ENCODE measurements at regions not wholly inside any gene's neighbourhood (a gene's known extent, or its start where the extent isn't known, plus 50 kb on each side); places are given as distances from the start of the nearest gene placed in this dataset.
A peak's percentile ranks its signal among the peaks of the same experiment; 100 is the strongest.

DNA sequence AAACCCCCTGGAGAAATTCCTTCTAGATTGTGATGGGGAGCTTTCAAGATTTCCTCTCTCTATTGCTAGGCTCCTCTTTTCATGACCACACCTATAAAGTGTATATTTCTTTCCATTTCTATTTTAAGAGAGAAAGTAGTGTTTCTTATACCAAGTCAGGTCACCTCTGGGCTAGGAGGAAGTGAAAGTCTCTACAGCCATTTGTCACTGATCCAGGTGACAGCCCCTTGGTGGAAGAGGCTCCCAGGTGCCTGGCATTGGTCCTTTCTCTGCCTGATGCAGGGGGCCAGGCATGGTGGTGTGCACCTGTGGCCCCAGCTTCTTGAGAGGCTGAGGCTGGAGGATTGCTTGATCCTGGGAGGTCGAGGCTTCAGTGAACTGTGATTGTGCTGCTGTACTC, 64.7 kb downstream of the DHCR7 start:
- TF ChIP-seq, protein P1, sequence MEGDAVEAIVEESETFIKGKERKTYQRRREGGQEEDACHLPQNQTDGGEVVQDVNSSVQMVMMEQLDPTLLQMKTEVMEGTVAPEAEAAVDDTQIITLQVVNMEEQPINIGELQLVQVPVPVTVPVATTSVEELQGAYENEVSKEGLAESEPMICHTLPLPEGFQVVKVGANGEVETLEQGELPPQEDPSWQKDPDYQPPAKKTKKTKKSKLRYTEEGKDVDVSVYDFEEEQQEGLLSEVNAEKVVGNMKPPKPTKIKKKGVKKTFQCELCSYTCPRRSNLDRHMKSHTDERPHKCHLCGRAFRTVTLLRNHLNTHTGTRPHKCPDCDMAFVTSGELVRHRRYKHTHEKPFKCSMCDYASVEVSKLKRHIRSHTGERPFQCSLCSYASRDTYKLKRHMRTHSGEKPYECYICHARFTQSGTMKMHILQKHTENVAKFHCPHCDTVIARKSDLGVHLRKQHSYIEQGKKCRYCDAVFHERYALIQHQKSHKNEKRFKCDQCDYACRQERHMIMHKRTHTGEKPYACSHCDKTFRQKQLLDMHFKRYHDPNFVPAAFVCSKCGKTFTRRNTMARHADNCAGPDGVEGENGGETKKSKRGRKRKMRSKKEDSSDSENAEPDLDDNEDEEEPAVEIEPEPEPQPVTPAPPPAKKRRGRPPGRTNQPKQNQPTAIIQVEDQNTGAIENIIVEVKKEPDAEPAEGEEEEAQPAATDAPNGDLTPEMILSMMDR (IDR thresholded peaks at IDR 0.05; ENCODE audit: low read depth, low read length) = no peak
- no peak overlapping the region for H3K4me3 ChIP-seq (ENCODE audit: low read depth, low read length)
- in situ Hi-C loops (cut with HindIII; ENCODE audit: low sequenced_read_pairs) = no loop called here
- no peak for DNase-seq (ENCODE audit: low read depth, low spot score)

DNA sequence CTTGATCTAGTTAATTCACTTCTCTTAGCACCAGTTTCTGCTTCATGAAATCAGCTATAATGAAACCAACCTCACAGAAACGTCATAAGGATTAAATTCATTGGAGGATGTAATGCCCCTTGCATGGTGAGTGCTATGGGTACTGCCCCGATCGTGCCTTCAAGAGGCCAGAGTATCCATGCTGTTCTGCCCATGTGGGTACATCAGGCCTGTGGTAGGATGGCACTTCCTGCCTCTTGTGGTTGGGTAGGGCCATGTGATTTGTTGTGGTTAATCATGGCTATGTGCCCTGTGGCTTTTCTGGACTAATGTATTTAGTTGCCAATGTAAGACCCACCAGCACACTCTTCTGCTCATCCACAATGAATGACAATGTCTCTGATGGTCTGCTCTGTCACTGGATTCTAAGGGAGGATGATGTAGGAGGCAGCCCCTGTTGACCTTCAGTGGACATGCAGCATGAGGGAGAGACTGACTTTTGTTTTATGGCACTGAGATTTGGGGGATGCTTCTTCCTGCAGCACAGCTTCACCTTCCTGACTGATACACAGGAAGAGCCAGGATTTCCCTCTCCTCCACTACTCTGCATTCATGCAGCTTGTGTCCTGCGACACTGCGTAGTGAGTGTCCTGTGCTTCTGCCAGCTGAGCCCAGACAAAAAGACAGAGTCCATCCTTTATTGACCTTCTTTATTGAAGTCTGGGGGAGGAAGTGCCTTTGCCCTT, 66.2 kb downstream of the DHCR7 start:
- DNase-seq (ENCODE audit: low read depth, low spot score) = no peak
- H3K4me3 ChIP-seq (ENCODE audit: low read depth, low read length) = no peak overlapping the region
- in situ Hi-C loops (cut with HindIII; ENCODE audit: low sequenced_read_pairs) = no loop called here
- TF ChIP-seq, protein P1 (IDR thresholded peaks at IDR 0.05; ENCODE audit: low read depth, low read length) = no peak

DNA sequence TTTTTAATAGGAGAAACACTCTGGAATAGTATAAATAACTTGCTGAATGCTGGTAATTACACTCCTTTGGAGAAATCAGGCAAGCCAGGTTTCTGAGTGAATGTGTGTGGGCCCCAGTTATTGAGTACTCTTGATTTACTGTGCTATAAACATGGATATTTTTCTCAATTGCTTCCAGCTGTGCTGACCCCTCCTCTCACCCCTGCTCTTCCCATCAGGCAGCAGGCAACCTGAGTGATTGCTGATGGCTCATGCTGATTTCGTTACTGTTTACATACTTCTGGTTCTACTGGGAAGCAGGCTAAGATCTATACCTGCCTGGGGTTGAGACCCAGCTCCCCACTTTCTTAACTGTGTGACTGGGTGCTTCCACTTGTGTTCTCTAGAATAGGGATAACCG, 68.5 kb downstream of the DHCR7 start:
- in situ Hi-C loops (cut with HindIII; ENCODE audit: low sequenced_read_pairs) = no loop called here
- DNase-seq (ENCODE audit: low read depth, low spot score) = no peak
- TF ChIP-seq, protein P1 (IDR thresholded peaks at IDR 0.05; ENCODE audit: low read depth, low read length) = no peak
- H3K4me3 ChIP-seq (ENCODE audit: low read depth, low read length) = no peak overlapping the region

DNA sequence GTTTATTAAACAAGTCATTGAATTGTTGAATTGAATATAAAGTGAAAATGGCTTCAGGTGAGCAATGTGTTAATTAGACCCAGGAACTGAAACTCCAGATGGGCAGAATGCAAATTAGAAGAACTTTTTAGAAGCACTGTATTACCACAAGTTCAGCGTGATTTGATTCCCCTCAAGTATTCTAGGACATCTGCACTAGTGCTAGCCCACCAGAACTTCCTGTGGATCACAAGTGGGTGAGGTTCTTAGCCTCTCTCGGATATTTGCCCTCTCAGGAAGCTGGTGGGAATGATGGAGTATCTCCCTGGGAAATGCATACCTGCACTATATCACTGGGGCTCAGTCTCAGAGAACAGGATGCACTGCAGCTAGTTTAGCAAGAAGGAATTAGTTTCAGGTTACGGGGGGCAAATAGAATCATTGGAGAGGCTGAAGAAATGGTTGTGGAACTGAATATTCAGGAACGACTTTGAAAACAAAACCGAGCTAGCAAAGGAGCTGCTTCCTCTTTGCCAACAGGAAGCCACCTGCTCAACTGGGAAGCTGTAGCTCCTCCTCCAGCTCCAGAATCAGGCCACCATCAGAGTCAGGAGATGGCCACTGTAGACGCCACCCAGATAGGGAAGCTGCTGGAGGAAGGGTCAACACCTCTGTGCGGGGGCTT, 74.3 kb downstream of the DHCR7 start:
- TF ChIP-seq, protein P1 (IDR thresholded peaks at IDR 0.05; ENCODE audit: low read depth, low read length) = no peak
- no peak for DNase-seq (ENCODE audit: low read depth, low spot score)
- H3K4me3 ChIP-seq (ENCODE audit: low read depth, low read length) = no peak overlapping the region
- in situ Hi-C loops (cut with HindIII; ENCODE audit: low sequenced_read_pairs) = no loop called here

DNA sequence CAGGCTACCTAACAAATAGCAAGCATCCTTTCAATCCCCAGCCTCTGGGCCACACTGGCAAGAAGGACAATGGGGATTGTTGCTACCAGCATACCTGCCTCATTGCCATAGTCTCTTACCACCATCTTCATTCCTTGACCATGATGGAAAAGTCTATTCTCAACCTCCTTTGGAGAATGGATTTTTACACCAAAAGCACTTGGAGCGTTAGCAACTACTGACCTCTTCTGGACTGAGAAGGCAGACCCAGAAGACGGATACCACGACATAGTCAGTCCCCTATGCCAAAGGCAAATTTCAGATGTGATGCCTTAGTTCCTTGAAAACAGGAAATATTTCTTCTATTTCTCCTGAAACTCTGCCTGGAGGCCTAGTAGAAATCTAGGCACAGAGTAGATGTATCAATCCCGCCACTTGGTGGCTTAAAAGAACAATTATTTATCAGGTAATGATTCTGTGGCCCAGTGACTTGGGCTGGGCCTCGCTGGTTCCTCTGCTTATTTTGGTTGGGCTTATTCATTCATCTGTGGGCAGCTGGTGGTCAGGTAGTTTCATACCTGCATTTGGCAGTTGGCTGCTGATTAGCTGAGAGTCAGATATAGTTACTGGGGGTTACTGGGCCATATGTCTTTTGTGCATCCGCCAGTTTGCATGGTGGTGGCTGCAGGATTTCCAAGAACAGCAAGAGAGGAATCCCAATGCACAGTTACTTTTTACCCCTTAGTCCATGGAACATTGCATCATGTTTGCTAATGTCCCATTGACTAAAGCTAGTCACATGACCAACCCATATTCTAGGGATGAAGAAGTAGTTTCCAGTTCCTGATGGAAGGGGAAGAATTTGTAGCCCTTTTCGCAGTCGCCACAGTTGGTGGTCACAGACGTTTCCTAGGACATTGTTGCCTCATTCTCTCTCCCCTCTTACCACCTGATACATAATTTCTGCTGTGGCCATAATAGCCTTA, 75.2 kb downstream of the DHCR7 start:
- TF ChIP-seq, protein P1 (IDR thresholded peaks at IDR 0.05; ENCODE audit: low read depth, low read length) = peak; percentile 64
- in situ Hi-C loops (cut with HindIII; ENCODE audit: low sequenced_read_pairs) = no loop called here
- DNase-seq (ENCODE audit: low read depth, low spot score) = peak; percentile 45
- no peak overlapping the region for H3K4me3 ChIP-seq (ENCODE audit: low read depth, low read length)

DNA sequence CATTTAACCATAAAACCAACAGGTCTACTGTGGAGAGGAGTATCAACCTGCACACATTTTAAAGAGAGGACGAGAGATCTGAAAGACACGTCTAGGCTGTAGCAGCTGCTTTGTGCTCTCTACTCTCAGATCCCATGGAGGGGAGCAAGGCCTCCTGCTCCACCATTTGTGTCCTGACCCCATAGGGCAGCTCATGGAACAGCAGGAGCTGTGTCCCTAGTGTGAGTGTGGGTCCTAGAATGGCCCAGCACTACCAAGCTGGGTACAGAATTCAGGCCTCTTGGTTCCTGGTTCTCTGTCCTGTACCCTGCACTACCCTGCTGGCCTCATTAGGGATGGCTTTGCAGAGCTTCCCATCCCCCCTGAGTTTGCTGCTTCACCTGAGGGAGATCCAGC, 76.5 kb downstream of the DHCR7 start:
- TF ChIP-seq, protein P1 (IDR thresholded peaks at IDR 0.05; ENCODE audit: low read depth, low read length) = no peak
- no peak overlapping the region for H3K4me3 ChIP-seq (ENCODE audit: low read depth, low read length)
- in situ Hi-C loops (cut with HindIII; ENCODE audit: low sequenced_read_pairs) = no loop called here
- DNase-seq (ENCODE audit: low read depth, low spot score) = no peak
